ENCODE measurements at regions not wholly inside any gene's neighbourhood (a gene's known extent, or its start where the extent isn't known, plus 50 kb on each side); places are given as distances from the start of the nearest gene placed in this dataset.

DNA sequence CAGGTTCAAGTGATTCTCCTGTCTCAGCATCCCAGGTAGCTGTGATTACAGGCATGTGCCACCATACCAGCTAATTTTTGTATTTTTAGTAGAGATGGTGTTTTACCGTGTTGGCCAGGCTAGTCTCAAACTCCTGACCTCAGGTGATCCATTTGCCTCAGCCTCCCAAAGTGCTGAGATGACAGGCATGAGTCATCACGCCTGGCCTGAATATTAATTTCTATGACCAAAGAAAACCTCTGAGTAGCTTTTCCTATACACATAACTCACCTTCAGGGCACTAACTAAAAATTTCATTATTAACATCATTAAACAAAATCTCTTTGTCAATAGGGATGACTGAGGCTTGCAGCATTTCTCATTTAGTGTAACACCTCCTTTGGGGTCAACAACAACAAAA is 259.6 kb upstream of the KRR1 start:
- TF ChIP-seq RAD21 (IDR thresholded peaks at IDR 0.05; ENCODE audit: low read depth), result no peak
- TF ChIP-seq TAF1 (IDR thresholded peaks at IDR 0.05; ENCODE audit: low read depth), result no peak
- TF ChIP-seq, protein P1, sequence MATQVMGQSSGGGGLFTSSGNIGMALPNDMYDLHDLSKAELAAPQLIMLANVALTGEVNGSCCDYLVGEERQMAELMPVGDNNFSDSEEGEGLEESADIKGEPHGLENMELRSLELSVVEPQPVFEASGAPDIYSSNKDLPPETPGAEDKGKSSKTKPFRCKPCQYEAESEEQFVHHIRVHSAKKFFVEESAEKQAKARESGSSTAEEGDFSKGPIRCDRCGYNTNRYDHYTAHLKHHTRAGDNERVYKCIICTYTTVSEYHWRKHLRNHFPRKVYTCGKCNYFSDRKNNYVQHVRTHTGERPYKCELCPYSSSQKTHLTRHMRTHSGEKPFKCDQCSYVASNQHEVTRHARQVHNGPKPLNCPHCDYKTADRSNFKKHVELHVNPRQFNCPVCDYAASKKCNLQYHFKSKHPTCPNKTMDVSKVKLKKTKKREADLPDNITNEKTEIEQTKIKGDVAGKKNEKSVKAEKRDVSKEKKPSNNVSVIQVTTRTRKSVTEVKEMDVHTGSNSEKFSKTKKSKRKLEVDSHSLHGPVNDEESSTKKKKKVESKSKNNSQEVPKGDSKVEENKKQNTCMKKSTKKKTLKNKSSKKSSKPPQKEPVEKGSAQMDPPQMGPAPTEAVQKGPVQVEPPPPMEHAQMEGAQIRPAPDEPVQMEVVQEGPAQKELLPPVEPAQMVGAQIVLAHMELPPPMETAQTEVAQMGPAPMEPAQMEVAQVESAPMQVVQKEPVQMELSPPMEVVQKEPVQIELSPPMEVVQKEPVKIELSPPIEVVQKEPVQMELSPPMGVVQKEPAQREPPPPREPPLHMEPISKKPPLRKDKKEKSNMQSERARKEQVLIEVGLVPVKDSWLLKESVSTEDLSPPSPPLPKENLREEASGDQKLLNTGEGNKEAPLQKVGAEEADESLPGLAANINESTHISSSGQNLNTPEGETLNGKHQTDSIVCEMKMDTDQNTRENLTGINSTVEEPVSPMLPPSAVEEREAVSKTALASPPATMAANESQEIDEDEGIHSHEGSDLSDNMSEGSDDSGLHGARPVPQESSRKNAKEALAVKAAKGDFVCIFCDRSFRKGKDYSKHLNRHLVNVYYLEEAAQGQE (IDR thresholded peaks at IDR 0.05; ENCODE audit: low read depth), result no peak
- TF ChIP-seq EGR1 (IDR thresholded peaks at IDR 0.05), result no peak
- no peak for TF ChIP-seq YY1 (IDR thresholded peaks at IDR 0.05; ENCODE audit: low read depth)

All from Ishikawa (cell line).